ENCODE measurements at regions not wholly inside any gene's neighbourhood (a gene's known extent, or its start where the extent isn't known, plus 50 kb on each side); places are given as distances from the start of the nearest gene placed in this dataset.

DNA sequence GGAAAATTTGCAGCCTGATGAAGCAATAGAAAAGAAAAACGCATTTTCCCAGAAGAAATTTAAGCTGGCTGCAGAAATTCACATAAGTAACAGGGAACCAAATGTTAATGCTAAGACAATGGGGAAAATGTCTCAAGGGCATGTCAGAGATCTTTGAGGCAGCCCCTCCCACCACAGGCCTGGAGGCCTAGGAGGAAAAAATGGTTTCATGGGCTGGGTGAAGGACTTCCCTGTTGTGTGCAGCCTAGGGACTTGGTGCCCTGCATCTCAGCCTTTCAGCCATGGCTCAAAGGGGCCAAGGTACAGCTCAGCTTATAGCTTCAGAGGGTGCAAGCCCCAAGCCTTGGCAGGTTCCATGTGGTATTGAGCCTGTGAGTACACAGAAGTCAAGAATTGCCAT lies 476.1 kb upstream of the DPP6 start:
- no peak for TF ChIP-seq ZNF274 (IDR thresholded peaks at IDR 0.05; ENCODE audit: low read depth, low read length)
- TF ChIP-seq YY1 (IDR thresholded peaks at IDR 0.05; ENCODE audit: insufficient read depth, insufficient read length) = no peak

Data from NT2/D1 (cell line).